ENCODE measurements at regions not wholly inside any gene's neighbourhood (a gene's known extent, or its start where the extent isn't known, plus 50 kb on each side); places are given as distances from the start of the nearest gene placed in this dataset.

DNA sequence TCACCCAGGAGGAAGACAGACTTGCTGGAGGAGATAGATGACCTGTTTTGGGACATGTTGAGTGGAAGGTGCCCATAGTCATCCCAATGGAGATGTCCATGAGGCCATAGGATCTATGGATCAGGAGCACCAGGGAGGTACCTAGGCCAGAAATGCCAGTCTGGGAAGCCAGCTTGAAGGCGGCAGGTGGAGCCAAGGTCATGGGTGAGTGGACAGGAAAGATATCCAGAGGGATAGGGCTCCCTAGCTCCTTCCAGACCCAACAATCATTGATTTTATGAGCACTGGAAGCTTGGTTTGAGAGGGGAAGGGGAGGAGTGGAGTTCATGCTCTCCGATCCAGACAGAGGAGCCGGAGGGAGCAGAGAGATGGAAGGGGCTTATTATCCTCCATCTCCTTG is 252.6 kb downstream of the CDK5RAP2 start:
- Histone ChIP-seq H3K4me1 (peaks cover 7% of the 10 kb centered on the region), H3K36me3 (no peaks in the 10 kb centered on the region), H3K9me3 (no peaks in the 10 kb centered on the region), H3K27me3 (no peaks in the 10 kb centered on the region), H3K4me3 (ENCODE audit: low read depth, low read length) (no peak overlapping the region)
- TF ChIP-seq, protein P1, sequence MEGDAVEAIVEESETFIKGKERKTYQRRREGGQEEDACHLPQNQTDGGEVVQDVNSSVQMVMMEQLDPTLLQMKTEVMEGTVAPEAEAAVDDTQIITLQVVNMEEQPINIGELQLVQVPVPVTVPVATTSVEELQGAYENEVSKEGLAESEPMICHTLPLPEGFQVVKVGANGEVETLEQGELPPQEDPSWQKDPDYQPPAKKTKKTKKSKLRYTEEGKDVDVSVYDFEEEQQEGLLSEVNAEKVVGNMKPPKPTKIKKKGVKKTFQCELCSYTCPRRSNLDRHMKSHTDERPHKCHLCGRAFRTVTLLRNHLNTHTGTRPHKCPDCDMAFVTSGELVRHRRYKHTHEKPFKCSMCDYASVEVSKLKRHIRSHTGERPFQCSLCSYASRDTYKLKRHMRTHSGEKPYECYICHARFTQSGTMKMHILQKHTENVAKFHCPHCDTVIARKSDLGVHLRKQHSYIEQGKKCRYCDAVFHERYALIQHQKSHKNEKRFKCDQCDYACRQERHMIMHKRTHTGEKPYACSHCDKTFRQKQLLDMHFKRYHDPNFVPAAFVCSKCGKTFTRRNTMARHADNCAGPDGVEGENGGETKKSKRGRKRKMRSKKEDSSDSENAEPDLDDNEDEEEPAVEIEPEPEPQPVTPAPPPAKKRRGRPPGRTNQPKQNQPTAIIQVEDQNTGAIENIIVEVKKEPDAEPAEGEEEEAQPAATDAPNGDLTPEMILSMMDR (IDR thresholded peaks at IDR 0.05; ENCODE audit: low read depth, low read length): no peak
- no peak for DNase-seq

GRCh38 chr9:120326049-120326693 is 253.8 kb downstream of the CDK5RAP2 start:
- no peaks in the 10 kb centered on the region for H3K9me3 ChIP-seq
- no peaks in the 10 kb centered on the region for H3K27me3 ChIP-seq
- H3K4me3 ChIP-seq (ENCODE audit: low read depth, low read length): no peak overlapping the region
- TF ChIP-seq, protein P1 (IDR thresholded peaks at IDR 0.05; ENCODE audit: low read depth, low read length): no peak
- H3K4me1 ChIP-seq: peaks cover 7% of the 10 kb centered on the region
- peak; percentile 76 for DNase-seq
- H3K36me3 ChIP-seq: no peaks in the 10 kb centered on the region

DNA sequence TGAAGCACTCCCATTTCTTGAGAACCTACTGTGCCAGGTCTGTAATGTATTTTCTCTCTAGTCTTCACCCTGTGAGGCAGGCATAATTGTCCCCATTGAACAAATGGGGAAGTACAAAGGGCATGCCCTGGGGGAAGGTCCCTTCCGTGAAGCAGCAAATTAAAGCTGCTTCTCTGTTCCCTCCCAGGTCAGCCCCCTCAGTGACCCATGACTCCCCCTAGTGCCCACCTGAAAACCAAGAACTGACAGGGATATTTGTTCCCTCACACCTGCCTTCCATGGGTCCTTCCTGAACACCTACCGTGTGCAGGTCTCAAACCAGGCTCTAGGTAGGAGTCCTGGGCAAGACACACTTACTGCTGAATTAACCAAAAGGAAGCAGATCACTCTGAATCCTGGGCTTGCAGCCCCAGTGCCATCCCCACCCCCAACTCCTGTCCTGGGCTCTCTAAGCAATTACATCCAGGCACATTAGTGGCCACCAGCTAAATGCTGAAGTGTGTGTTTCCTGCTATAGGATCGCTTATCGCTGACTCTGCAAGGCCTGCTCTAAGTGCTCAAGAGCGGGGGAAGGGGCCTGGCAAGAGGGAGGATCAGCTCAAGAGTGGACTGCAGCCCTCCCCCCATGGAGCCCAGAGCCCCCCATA is 254.8 kb downstream of the CDK5RAP2 start:
- Histone ChIP-seq H3K27me3 (no peaks in the 10 kb centered on the region), H3K36me3 (no peaks in the 10 kb centered on the region), H3K4me1 (peaks cover 7% of the 10 kb centered on the region), H3K4me3 (ENCODE audit: low read depth, low read length) (no peak overlapping the region), H3K9me3 (no peaks in the 10 kb centered on the region)
- TF ChIP-seq, protein P1 (IDR thresholded peaks at IDR 0.05; ENCODE audit: low read depth, low read length): peak; percentile 62
- peak; percentile 82 for DNase-seq

GRCh38 chr9:120324461-120324860 is 255.5 kb downstream of the CDK5RAP2 start:
- Histone ChIP-seq H3K36me3 (no peaks in the 10 kb centered on the region), H3K27me3 (no peaks in the 10 kb centered on the region), H3K4me1 (peaks cover 7% of the 10 kb centered on the region), H3K4me3 (ENCODE audit: low read depth, low read length) (no peak overlapping the region), H3K9me3 (no peaks in the 10 kb centered on the region)
- TF ChIP-seq, protein P1 (IDR thresholded peaks at IDR 0.05; ENCODE audit: low read depth, low read length): no peak
- DNase-seq: no peak

DNA sequence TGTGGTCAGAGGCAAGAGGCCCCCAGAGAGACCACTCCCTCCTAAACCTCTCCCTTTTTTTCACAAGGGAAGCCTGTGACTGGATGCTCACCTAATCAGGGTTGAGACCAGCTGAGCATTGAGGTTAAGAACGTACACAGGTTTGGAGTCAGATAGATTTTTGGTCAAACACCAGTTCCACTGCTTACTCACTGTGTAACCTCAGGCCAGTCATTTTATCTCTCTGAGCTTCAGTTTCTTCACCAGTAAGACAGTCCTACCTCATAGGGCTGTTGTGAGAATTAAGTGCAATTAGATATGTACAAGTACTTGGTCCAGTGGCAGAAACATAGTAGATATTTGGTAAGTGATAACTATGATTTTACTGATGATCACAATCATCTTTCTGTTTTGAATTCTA is 256.8 kb downstream of the CDK5RAP2 start:
- no peaks in the 10 kb centered on the region for H3K36me3 ChIP-seq
- no peaks in the 10 kb centered on the region for H3K9me3 ChIP-seq
- H3K27me3 ChIP-seq: no peaks in the 10 kb centered on the region
- no peak overlapping the region for H3K4me3 ChIP-seq (ENCODE audit: low read depth, low read length)
- DNase-seq: no peak
- peaks cover 7% of the 10 kb centered on the region for H3K4me1 ChIP-seq
- TF ChIP-seq, protein P1 (IDR thresholded peaks at IDR 0.05; ENCODE audit: low read depth, low read length): no peak

DNA sequence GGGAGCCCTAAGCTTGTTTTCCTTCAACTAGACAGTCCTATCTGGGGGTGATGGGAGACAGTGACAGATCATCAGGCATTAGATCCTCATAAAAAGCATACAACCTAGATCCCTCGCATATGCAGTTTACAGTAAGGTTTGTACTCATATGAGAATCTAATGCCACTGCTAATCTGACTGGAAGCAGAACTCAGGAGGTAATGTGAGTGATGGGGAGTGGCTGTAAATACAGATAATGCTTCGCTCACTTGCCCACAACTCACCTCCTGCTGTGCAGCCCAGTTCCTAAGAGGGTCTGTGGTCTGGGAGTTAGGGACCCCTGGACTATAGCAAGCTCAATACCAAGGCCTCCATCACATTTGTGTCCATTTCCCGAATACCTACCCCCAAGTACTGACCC is 260.5 kb downstream of the CDK5RAP2 start:
- Histone ChIP-seq H3K4me3 (ENCODE audit: low read depth, low read length) (no peak overlapping the region), H3K36me3 (no peaks in the 10 kb centered on the region), H3K27me3 (no peaks in the 10 kb centered on the region), H3K9me3 (no peaks in the 10 kb centered on the region), H3K4me1 (peaks cover 1% of the 10 kb centered on the region; the same call in 1 of the 2 replicates)
- TF ChIP-seq, protein P1 (IDR thresholded peaks at IDR 0.05; ENCODE audit: low read depth, low read length): no peak
- no peak for DNase-seq
